ENCODE measurements at regions not wholly inside any gene's neighbourhood (a gene's known extent, or its start where the extent isn't known, plus 50 kb on each side); places are given as distances from the start of the nearest gene placed in this dataset.

DNA sequence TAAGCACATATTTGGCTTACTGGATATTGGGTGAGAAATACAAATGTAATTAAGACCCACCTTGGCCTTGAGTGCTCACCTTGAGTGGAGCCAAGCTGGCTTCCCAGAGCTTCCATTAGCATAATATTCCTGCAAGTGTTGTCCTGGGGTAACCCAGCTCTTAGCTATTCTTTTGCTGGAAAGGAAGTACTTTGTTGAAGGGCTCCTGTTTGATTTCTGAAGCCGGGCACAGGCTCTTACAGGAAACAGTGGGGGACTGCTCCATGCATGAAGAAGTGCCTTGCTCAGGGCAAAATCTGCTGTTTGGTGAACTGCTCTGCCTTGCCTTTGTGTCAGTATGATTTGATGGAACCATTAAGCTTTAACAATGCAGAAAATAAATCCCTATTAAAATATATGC is 325.4 kb downstream of the SMAD2 start:
- Histone ChIP-seq H3K27me3 (no peaks in the 10 kb centered on the region), H3K27ac (no peak overlapping the region), H3K4me3 (no peak overlapping the region), H3K4me1 (no peaks in the 10 kb centered on the region), H3K9me3 (no peaks in the 10 kb centered on the region), H3K36me3 (no peaks in the 10 kb centered on the region)
- intact Hi-C loops (cut with DNase I) = no loop called here
- DNase-seq (ENCODE audit: low spot score in 2 of 2) = no peak
- TF ChIP-seq, protein P1, sequence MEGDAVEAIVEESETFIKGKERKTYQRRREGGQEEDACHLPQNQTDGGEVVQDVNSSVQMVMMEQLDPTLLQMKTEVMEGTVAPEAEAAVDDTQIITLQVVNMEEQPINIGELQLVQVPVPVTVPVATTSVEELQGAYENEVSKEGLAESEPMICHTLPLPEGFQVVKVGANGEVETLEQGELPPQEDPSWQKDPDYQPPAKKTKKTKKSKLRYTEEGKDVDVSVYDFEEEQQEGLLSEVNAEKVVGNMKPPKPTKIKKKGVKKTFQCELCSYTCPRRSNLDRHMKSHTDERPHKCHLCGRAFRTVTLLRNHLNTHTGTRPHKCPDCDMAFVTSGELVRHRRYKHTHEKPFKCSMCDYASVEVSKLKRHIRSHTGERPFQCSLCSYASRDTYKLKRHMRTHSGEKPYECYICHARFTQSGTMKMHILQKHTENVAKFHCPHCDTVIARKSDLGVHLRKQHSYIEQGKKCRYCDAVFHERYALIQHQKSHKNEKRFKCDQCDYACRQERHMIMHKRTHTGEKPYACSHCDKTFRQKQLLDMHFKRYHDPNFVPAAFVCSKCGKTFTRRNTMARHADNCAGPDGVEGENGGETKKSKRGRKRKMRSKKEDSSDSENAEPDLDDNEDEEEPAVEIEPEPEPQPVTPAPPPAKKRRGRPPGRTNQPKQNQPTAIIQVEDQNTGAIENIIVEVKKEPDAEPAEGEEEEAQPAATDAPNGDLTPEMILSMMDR (IDR thresholded peaks at IDR 0.05) = no peak

DNA sequence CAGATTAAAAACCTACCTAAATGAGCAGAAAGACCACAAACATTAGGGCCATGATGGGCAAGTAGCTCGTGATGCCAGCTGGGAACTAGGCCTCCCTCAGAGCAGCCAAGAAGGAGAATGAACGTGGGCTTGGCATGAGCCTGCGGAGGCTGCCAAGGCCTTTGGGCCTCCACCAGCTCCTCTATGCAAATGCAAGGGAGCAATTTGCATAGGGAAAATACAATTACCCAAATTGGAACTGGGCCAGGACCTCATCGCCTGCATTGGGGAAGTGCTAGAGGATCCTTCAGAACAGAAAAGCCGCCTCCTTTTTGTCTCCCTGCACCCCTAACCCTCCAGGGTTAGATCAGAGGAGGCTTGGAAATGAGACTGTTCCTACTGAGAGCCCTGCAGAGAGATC is 326.4 kb downstream of the SMAD2 start:
- Histone ChIP-seq H3K4me1 (no peaks in the 10 kb centered on the region), H3K27ac (no peak overlapping the region), H3K4me3 (no peak overlapping the region), H3K36me3 (no peaks in the 10 kb centered on the region), H3K9me3 (no peaks in the 10 kb centered on the region), H3K27me3 (no peaks in the 10 kb centered on the region)
- TF ChIP-seq, protein P1 (IDR thresholded peaks at IDR 0.05) = no peak
- intact Hi-C loops (cut with DNase I) = no loop called here
- DNase-seq (ENCODE audit: low spot score in 2 of 2) = no peak

DNA sequence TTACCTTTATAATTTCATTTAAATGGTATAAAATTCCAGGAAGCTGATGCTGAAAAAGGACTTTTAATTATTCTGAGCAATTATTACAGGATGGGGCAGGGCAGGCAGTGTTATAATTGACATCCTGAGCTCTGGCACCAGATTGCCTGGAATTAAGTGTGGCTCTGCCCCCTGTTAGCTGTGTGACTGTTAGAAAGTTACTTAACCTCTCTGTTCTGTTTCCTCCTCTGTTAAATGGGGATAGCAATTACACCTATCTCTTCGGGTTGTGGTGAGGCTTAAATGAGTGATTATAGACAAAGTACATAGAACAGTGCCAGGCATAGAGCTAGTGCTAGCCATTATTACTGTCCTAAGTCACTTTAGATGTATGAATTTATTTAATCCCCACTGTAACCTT is 327.3 kb downstream of the SMAD2 start:
- Histone ChIP-seq H3K9me3 (no peaks in the 10 kb centered on the region), H3K4me3 (no peak overlapping the region), H3K27ac (no peak overlapping the region), H3K27me3 (no peaks in the 10 kb centered on the region), H3K4me1 (no peaks in the 10 kb centered on the region), H3K36me3 (no peaks in the 10 kb centered on the region)
- TF ChIP-seq, protein P1 (IDR thresholded peaks at IDR 0.05) = no peak
- intact Hi-C loops (cut with DNase I) = no loop called here
- no peak for DNase-seq (ENCODE audit: low spot score in 2 of 2)

DNA sequence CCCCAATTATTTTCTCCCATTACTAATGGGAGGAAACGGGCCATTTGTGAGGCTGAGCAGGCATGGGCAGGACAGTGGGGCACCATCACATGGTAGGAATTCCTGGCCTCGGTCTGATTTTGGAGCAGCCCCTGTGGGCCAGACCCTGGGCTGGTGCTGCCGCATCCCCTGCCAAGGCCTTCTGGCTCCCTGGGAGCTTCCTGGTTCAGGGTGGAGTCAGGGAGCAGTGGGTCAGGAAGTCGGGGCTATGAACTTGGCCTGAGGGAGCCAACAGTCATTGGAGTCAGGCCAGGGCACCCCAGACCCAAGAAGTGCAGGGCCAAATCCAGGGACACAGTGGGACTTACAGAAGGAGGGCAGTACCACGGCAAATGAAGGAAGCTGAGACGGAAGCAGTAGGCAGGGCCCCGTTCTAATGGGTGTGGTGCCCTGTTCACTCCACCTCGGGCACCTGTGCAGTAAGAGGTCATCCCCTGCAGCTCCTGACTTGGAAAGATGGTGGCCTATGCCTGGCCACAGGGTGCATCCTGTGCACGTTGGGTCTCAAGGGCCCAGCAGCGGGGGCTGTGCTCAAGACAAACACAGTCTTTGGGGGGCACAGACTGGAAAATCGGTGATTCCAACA is 328.1 kb downstream of the SMAD2 start:
- Histone ChIP-seq H3K9me3 (no peaks in the 10 kb centered on the region), H3K4me3 (no peak overlapping the region), H3K36me3 (no peaks in the 10 kb centered on the region), H3K27ac (no peak overlapping the region), H3K27me3 (no peaks in the 10 kb centered on the region), H3K4me1 (no peaks in the 10 kb centered on the region)
- no peak for DNase-seq (ENCODE audit: low spot score in 2 of 2)
- TF ChIP-seq, protein P1 (IDR thresholded peaks at IDR 0.05) = no peak
- intact Hi-C loops (cut with DNase I) = no loop called here

DNA sequence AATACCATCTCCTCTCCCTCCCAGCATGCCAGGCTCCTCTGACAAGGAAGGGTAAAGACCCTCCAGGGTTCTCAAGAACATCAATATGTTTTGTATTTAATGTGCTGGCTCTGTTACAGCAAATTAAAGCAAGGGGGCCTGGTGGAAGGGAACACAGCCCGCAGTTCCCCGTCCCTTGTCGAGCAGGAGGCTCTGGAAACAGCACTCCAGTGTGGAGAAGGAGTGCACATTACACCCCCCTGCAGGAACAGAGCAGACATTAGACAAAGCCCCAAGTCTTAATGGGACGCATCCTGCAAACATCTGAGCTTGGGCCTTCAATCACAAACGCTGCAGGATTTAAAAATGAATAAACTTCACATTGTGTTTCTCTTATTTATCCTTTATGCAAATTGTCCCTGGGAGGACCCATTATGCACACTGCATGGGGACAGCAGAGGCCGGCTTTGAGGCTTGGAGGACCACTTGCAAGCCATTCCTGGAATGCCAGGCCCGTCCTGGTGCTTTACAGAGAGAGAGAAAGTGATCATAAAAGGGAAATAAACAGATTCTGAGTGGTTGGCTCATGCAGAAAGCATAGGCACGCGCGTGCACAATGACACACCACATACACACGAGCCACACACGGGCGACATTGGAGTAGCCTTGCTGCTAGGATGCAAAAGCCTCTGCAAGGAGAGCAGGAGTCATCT is 328.7 kb downstream of the SMAD2 start:
- Histone ChIP-seq H3K9me3 (no peaks in the 10 kb centered on the region), H3K4me3 (no peak overlapping the region), H3K4me1 (no peaks in the 10 kb centered on the region), H3K27ac (no peak overlapping the region), H3K27me3 (no peaks in the 10 kb centered on the region), H3K36me3 (no peaks in the 10 kb centered on the region)
- no peak for DNase-seq (ENCODE audit: low spot score in 2 of 2)
- TF ChIP-seq, protein P1 (IDR thresholded peaks at IDR 0.05) = no peak
- intact Hi-C loops (cut with DNase I) = no loop called here

Data from ascending aorta (tissue), 2 donors.